SK-N-SH (cell line): ENCODE measurements at regions not wholly inside any gene's neighbourhood (a gene's known extent, or its start where the extent isn't known, plus 50 kb on each side); places are given as distances from the start of the nearest gene placed in this dataset.

Experiments used
- CTCF ChIA-PET: fragments of 300-600, 350-600 bp; formaldehyde crosslinking; extraction: SDS; loops from one replicate; lab custom pipeline; 2021; lab: Yijun Ruan, JAX
- POLR2A ChIA-PET: fragments of 350-600 bp; sonication (Branson Sonifier 250); formaldehyde crosslinking; extraction: SDS; loops from one replicate; lab custom pipeline; 2020; ENCODE audit warnings: antibody characterized with exemption, inconsistent platforms; lab: Yijun Ruan, JAX
- DNase-seq: peaks from one replicate; pipeline ENCODE4 v3.0.0; 2012
- H2AFZ ChIP-seq: fragments of 200-600 bp; sonication (generic); 2 replicates; pipeline ENCODE4 v1.8.1; 2016; ENCODE audit warnings: antibody characterized with exemption, mild to moderate bottlenecking, low read depth
- H3F3A ChIP-seq: fragments of 200-600 bp; sonication (generic); replicated peaks from 2 replicates; pipeline ENCODE3; 2016; ENCODE audit warnings: antibody characterized with exemption, mild to moderate bottlenecking; ENCODE audit not compliant: insufficient read depth
- H3K27ac ChIP-seq, 2 experiments: fragments of 200-500 bp in 1 of 2; fragments of 200-600 bp in 1 of 2; sonication (Bioruptor generic) in 1 of 2; sonication (generic), shearing (Covaris generic) in 1 of 2; 2 replicates each; pipeline versions ENCODE4 v1.5.1 to v1.6.1; 2014 to 2016; ENCODE audit warnings: low read depth in 2 of 2, inconsistent platforms in 1 of 2, low read length in 1 of 2, mild to moderate bottlenecking in 1 of 2, mixed read lengths in 1 of 2
- H3K27me3 ChIP-seq: fragments of 200-600 bp; sonication (generic), shearing (Covaris generic); 2 replicates; pipeline ENCODE4 v1.6.1; 2016; ENCODE audit warnings: mixed run types; ENCODE audit not compliant: insufficient read depth
- H3K36me3 ChIP-seq, 2 experiments: fragments of 200-500 bp in 1 of 2; fragments of 200-600 bp in 1 of 2; sonication (Bioruptor generic) in 1 of 2; sonication (generic) in 1 of 2; replicated peaks in 1 of 2; 2 replicates each; pipeline versions ENCODE3 to v1.5.1; 2014 to 2016; ENCODE audit warnings: low read length in 1 of 2, mild to moderate bottlenecking in 1 of 2; ENCODE audit not compliant: insufficient read depth in 2 of 2, control insufficient read depth in 1 of 2
- H3K4me1 ChIP-seq, 2 experiments: fragments of 200-500 bp in 1 of 2; fragments of 200-600 bp in 1 of 2; sonication (Bioruptor generic) in 1 of 2; sonication (generic), shearing (Covaris generic) in 1 of 2; 2 replicates each; pipeline versions ENCODE4 v1.5.1 to v1.6.1; 2014 to 2016; ENCODE audit warnings: low read depth in 1 of 2, low read length in 1 of 2, mixed run types in 1 of 2; ENCODE audit not compliant: insufficient read depth in 2 of 2, control insufficient read depth in 1 of 2
- H3K4me2 ChIP-seq: fragments of 200-600 bp; sonication (generic), shearing (Covaris generic); 2 replicates; pipeline ENCODE4 v1.6.1; 2017; ENCODE audit warnings: mixed run types
- H3K4me3 ChIP-seq, 2 experiments: fragments of 200-500 bp in 1 of 2; fragments of 200-600 bp in 1 of 2; sonication (Bioruptor generic) in 1 of 2; sonication (generic), shearing (Covaris generic) in 1 of 2; 2 replicates each; pipeline versions ENCODE4 v1.5.1 to v1.8.1; 2014 to 2016; ENCODE audit warnings: low read depth in 2 of 2, inconsistent platforms in 1 of 2, low read length in 1 of 2, mild to moderate bottlenecking in 1 of 2, mixed read lengths in 1 of 2, moderate library complexity in 1 of 2
- H3K79me2 ChIP-seq: fragments of 200-600 bp; sonication (generic); 2 replicates; pipeline ENCODE4 v1.8.1; 2017; ENCODE audit warnings: mild to moderate bottlenecking; ENCODE audit not compliant: insufficient read depth
- H3K9ac ChIP-seq: fragments of 200-600 bp; sonication (generic); 2 replicates; pipeline ENCODE4 v1.6.1; 2017; ENCODE audit warnings: mixed run types
- H3K9me2 ChIP-seq: fragments of 200-600 bp; sonication (generic); 2 replicates; pipeline ENCODE4 v1.6.1; 2017; ENCODE audit warnings: mixed run types
- H3K9me3 ChIP-seq: fragments of 200-600 bp; sonication (generic); 2 replicates; pipeline ENCODE4 v1.6.1; 2017; ENCODE audit warnings: mixed run types, mild to moderate bottlenecking, moderate library complexity
- H4K20me1 ChIP-seq: fragments of 200-600 bp; sonication (generic); 2 replicates; pipeline ENCODE4 v1.6.1; 2017; ENCODE audit warnings: mild to moderate bottlenecking, mixed run types; ENCODE audit not compliant: insufficient read depth
- CHD2 ChIP-seq: fragments of 150-350 bp; IDR thresholded peaks from 2 replicates; pipeline ENCODE4 v1.6.1; 2018; ENCODE audit warnings: low read length; ENCODE audit not compliant: partially characterized antibody
- ELF1 ChIP-seq: IDR thresholded peaks from 2 replicates; pipeline ENCODE4 v1.4.0; 2012
- EP300 ChIP-seq, 2 experiments: IDR thresholded peaks; 2 replicates each; pipeline versions ENCODE4 v1.4.0 to v1.6.1; 2012; ENCODE audit warnings: borderline replicate concordance in 1 of 2, low read depth in 1 of 2, low read length in 1 of 2
- EZH2phosphoT487 ChIP-seq: fragments of 200-600 bp; sonication (generic); IDR thresholded peaks from 2 replicates; pipeline ENCODE4 v1.6.1; 2017; ENCODE audit warnings: low read depth, mixed run types, mild to moderate bottlenecking, antibody characterized with exemption, moderate library complexity, borderline replicate concordance
- FOSL2 ChIP-seq: IDR thresholded peaks from 2 replicates; pipeline ENCODE4 v1.4.0; 2012; ENCODE audit warnings: low read depth, mild to moderate bottlenecking, moderate library complexity, borderline replicate concordance
- FOXJ3 ChIP-seq: sonication (generic); formaldehyde crosslinking; IDR thresholded peaks from 2 replicates; pipeline ENCODE4 v1.5.1; 2020; ENCODE audit warnings: mild to moderate bottlenecking, missing genetic modification reagents
- GABPA ChIP-seq: IDR thresholded peaks from 2 replicates; pipeline ENCODE4 v1.4.0; 2012; ENCODE audit warnings: low read depth, mild to moderate bottlenecking
- GATA2 ChIP-seq: sonication (generic); formaldehyde crosslinking; IDR thresholded peaks from 2 replicates; pipeline ENCODE4 v1.5.0; 2020; ENCODE audit warnings: mild to moderate bottlenecking, missing genetic modification reagents
- JUND ChIP-seq: IDR thresholded peaks from 2 replicates; pipeline ENCODE4 v1.4.0; 2012
- MXI1 ChIP-seq: IDR thresholded peaks from 2 replicates; pipeline ENCODE4 v1.6.1; 2012; ENCODE audit warnings: mild to moderate bottlenecking, low read depth, low read length, improper control_type of control experiment
- RCOR1 ChIP-seq: fragments of 150-350 bp; IDR thresholded peaks from 2 replicates; pipeline ENCODE4 v1.6.1; 2017; ENCODE audit warnings: antibody characterized with exemption, low read length
- RFX5 ChIP-seq: IDR thresholded peaks from 2 replicates; pipeline ENCODE4 v1.6.1; 2012; ENCODE audit warnings: mild to moderate bottlenecking, improper control_type of control experiment, low read length
- RXRA ChIP-seq: IDR thresholded peaks from 2 replicates; pipeline ENCODE4 v1.4.0; 2012; ENCODE audit warnings: low read depth, mild to moderate bottlenecking, borderline replicate concordance
- SIN3A ChIP-seq: IDR thresholded peaks from 2 replicates; pipeline ENCODE4 v1.6.1; 2012; ENCODE audit warnings: low read depth, mild to moderate bottlenecking, low read length, moderate library complexity, borderline replicate concordance
- SMC3 ChIP-seq: IDR thresholded peaks from 2 replicates; pipeline ENCODE4 v1.6.1; 2012; ENCODE audit warnings: low read depth, low read length, improper control_type of control experiment
- TCF12 ChIP-seq: IDR thresholded peaks from 2 replicates; pipeline ENCODE4 v1.4.0; 2012
- YY1 ChIP-seq: IDR thresholded peaks from 2 replicates; pipeline ENCODE4 v1.4.0; 2012; ENCODE audit warnings: low read depth, mild to moderate bottlenecking
- WGBS: methylation state at CpG from one replicate; pipeline ENCODE4 v1.1.6; 2017; ENCODE audit warnings: low lambda C conversion rate; 5-methylcytosine and 5-hydroxymethylcytosine counted together
- TF ChIP-seq, protein P1 (sequence below): fragments of 150-350 bp; IDR thresholded peaks from 2 replicates; pipeline ENCODE4 v1.6.1; 2016; ENCODE audit warnings: mild to moderate bottlenecking, low read depth, low read length
- TF ChIP-seq, protein P2 (sequence below): IDR thresholded peaks from 2 replicates; pipeline ENCODE4 v1.4.0; 2012; ENCODE audit warnings: low read depth, borderline replicate concordance
- TF ChIP-seq, protein P3 (sequence below): IDR thresholded peaks from 2 replicates; pipeline ENCODE4; 2012
- TF ChIP-seq, protein P4 (sequence below): IDR thresholded peaks from 2 replicates; pipeline ENCODE4 v1.4.0; 2012; ENCODE audit warnings: low read depth, borderline replicate concordance
- TF ChIP-seq, protein P5 (sequence below): IDR thresholded peaks from 2 replicates; pipeline ENCODE4 v1.4.0; 2012; ENCODE audit warnings: low read depth

DNA sequence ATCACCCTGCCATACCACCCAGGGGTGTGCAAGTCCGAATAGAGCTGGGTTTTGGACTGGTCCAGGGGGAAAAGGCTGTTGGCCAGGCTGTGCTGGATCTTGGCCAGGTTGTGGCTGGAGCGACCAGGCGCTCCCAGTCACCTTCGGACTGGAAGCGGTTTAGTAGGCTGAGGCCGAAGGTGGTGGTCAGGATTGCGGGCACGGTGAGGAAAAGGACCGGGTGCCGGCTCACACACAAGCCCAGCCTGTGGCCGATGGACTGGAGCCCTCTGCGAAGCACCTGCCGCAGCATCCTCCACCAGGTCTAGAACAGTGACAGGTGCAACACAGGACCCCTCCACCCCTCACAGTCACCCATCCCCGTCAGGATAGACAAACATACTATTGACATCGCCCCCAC, 590.6 kb upstream of the PTCHD4 start:
- peaks cover 7% of the 10 kb centered on the region; the same call in 1 of the 2 replicates for H3K27me3 ChIP-seq
- H3F3A ChIP-seq: no peaks in the 10 kb centered on the region
- no peak overlapping the region for H3K4me3 ChIP-seq
- no peaks in the 10 kb centered on the region for H3K4me1 ChIP-seq
- ChIA-PET POLR2A (no interaction called here), CTCF (no interaction called here)
- 0 out of 2 replicates have a peak, but pooled peaks cover 2% of the 10 kb centered on the region for H3K9me2 ChIP-seq
- no peaks in the 10 kb centered on the region for H3K9me3 ChIP-seq
- no peaks in the 10 kb centered on the region for H3K36me3 ChIP-seq
- H3K79me2 ChIP-seq: no peaks in the 10 kb centered on the region
- DNase-seq: no peak
- H4K20me1 ChIP-seq: no peaks in the 10 kb centered on the region
- TF ChIP-seq, protein P1, sequence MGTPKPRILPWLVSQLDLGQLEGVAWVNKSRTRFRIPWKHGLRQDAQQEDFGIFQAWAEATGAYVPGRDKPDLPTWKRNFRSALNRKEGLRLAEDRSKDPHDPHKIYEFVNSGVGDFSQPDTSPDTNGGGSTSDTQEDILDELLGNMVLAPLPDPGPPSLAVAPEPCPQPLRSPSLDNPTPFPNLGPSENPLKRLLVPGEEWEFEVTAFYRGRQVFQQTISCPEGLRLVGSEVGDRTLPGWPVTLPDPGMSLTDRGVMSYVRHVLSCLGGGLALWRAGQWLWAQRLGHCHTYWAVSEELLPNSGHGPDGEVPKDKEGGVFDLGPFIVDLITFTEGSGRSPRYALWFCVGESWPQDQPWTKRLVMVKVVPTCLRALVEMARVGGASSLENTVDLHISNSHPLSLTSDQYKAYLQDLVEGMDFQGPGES: no peak
- TF ChIP-seq, protein P2, sequence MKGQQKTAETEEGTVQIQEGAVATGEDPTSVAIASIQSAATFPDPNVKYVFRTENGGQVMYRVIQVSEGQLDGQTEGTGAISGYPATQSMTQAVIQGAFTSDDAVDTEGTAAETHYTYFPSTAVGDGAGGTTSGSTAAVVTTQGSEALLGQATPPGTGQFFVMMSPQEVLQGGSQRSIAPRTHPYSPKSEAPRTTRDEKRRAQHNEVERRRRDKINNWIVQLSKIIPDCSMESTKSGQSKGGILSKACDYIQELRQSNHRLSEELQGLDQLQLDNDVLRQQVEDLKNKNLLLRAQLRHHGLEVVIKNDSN: no peak
- no peak for TF ChIP-seq GABPA
- TF ChIP-seq FOXJ3 (CRISPR knock-in tag): no peak
- TF ChIP-seq CHD2: no peak
- TF ChIP-seq FOSL2: no peak
- no peak for TF ChIP-seq JUND
- no peak for TF ChIP-seq MXI1
- TF ChIP-seq TCF12: no peak
- TF ChIP-seq, protein P3, sequence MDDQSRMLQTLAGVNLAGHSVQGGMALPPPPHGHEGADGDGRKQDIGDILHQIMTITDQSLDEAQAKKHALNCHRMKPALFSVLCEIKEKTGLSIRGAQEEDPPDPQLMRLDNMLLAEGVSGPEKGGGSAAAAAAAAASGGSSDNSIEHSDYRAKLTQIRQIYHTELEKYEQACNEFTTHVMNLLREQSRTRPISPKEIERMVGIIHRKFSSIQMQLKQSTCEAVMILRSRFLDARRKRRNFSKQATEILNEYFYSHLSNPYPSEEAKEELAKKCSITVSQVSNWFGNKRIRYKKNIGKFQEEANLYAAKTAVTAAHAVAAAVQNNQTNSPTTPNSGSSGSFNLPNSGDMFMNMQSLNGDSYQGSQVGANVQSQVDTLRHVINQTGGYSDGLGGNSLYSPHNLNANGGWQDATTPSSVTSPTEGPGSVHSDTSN: no peak
- TF ChIP-seq, protein P4, sequence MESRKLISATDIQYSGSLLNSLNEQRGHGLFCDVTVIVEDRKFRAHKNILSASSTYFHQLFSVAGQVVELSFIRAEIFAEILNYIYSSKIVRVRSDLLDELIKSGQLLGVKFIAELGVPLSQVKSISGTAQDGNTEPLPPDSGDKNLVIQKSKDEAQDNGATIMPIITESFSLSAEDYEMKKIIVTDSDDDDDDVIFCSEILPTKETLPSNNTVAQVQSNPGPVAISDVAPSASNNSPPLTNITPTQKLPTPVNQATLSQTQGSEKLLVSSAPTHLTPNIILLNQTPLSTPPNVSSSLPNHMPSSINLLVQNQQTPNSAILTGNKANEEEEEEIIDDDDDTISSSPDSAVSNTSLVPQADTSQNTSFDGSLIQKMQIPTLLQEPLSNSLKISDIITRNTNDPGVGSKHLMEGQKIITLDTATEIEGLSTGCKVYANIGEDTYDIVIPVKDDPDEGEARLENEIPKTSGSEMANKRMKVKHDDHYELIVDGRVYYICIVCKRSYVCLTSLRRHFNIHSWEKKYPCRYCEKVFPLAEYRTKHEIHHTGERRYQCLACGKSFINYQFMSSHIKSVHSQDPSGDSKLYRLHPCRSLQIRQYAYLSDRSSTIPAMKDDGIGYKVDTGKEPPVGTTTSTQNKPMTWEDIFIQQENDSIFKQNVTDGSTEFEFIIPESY: no peak
- no peak for TF ChIP-seq RFX5
- TF ChIP-seq, protein P5, sequence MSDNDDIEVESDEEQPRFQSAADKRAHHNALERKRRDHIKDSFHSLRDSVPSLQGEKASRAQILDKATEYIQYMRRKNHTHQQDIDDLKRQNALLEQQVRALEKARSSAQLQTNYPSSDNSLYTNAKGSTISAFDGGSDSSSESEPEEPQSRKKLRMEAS: no peak
- TF ChIP-seq, all 33 proteins: peak for 0
- 29% methylated on average over 13 of the region's 15 CpGs for WGBS
- Histone ChIP-seq H3K4me2 (no peak overlapping the region), H3K27ac (no peak overlapping the region), H2AFZ (no peak overlapping the region), H3K9ac (no peak overlapping the region)

DNA sequence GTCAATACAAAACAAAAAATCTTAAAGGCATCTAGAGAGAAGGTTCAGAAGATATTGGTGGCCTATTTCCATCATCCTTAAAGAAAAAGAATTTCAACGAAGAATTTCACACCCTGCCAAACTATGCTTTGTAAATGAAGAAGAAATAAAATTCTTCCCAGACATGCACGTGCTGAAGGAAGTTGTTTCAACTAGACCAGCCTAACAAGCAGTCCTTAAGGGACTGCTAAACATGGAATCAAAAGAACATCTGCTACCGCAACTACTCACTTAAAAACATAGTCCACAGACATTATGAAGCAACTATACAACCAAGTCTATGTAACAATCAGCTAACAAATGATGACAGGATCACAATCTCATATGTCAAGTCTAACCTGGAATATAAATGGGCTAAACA, 584.9 kb upstream of the PTCHD4 start:
- Histone ChIP-seq H3F3A (no peaks in the 10 kb centered on the region), H3K9me2 (no peaks in the 10 kb centered on the region), H3K4me1 (no peaks in the 10 kb centered on the region), H3K27me3 (no peaks in the 10 kb centered on the region), H3K9me3 (no peaks in the 10 kb centered on the region), H2AFZ (no peak overlapping the region), H3K4me3 (no peak overlapping the region), H3K9ac (no peak overlapping the region), H3K4me2 (no peak overlapping the region), H3K27ac (no peak overlapping the region), H3K36me3 (no peaks in the 10 kb centered on the region), H3K79me2 (no peaks in the 10 kb centered on the region), H4K20me1 (no peaks in the 10 kb centered on the region)
- POLR2A ChIA-PET: no interaction called here
- CTCF ChIA-PET: no interaction called here
- no peak for DNase-seq
- WGBS: 2% methylated on average over 3 of the region's 3 CpGs
- no peak for TF ChIP-seq MXI1
- TF ChIP-seq EP300 (IDR thresholded peaks at IDR 0.05; ENCODE audit: borderline replicate concordance in 1 of 2, low read depth in 1 of 2, low read length in 1 of 2): no peak
- no peak for TF ChIP-seq EZH2phosphoT487
- TF ChIP-seq YY1: no peak
- TF ChIP-seq, protein P2: no peak
- no peak for TF ChIP-seq RFX5
- TF ChIP-seq RCOR1: no peak
- TF ChIP-seq TCF12: no peak
- TF ChIP-seq, protein P1: no peak
- no peak for TF ChIP-seq RXRA
- no peak for TF ChIP-seq GATA2 (CRISPR knock-in tag)
- no peak for TF ChIP-seq SIN3A
- TF ChIP-seq SMC3: no peak
- TF ChIP-seq FOSL2: no peak
- TF ChIP-seq ELF1: no peak
